ENCODE measurements at regions not wholly inside any gene's neighbourhood (a gene's known extent, or its start where the extent isn't known, plus 50 kb on each side); places are given as distances from the start of the nearest gene placed in this dataset.

DNA sequence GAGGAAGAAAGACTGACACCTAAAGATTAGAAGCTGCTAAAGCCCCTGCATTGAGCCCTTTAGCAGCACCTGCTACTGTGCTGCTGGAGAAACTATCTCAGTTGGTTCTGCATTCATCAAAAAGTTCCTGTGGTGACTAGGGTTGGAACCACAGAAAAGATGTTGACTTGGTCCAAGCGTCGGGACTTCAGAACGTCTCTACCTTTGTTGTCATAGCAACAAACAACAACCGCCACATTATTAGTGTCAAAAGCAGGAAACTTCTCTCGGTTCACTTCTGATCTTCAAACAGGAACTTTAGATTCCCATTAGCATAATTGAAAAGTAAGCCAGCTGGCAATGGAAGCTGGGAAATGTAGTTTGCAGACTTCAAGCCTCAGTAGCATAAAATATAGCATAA is 368.0 kb downstream of the SEC23A start:
- TF ChIP-seq POLR2AphosphoS5 (IDR thresholded peaks at IDR 0.05; ENCODE audit: low read depth, low read length) = no peak
- TF ChIP-seq SIN3A (IDR thresholded peaks at IDR 0.05; ENCODE audit: borderline replicate concordance, insufficient read depth, low read depth, low read length) = no peak
- TF ChIP-seq, protein P1, sequence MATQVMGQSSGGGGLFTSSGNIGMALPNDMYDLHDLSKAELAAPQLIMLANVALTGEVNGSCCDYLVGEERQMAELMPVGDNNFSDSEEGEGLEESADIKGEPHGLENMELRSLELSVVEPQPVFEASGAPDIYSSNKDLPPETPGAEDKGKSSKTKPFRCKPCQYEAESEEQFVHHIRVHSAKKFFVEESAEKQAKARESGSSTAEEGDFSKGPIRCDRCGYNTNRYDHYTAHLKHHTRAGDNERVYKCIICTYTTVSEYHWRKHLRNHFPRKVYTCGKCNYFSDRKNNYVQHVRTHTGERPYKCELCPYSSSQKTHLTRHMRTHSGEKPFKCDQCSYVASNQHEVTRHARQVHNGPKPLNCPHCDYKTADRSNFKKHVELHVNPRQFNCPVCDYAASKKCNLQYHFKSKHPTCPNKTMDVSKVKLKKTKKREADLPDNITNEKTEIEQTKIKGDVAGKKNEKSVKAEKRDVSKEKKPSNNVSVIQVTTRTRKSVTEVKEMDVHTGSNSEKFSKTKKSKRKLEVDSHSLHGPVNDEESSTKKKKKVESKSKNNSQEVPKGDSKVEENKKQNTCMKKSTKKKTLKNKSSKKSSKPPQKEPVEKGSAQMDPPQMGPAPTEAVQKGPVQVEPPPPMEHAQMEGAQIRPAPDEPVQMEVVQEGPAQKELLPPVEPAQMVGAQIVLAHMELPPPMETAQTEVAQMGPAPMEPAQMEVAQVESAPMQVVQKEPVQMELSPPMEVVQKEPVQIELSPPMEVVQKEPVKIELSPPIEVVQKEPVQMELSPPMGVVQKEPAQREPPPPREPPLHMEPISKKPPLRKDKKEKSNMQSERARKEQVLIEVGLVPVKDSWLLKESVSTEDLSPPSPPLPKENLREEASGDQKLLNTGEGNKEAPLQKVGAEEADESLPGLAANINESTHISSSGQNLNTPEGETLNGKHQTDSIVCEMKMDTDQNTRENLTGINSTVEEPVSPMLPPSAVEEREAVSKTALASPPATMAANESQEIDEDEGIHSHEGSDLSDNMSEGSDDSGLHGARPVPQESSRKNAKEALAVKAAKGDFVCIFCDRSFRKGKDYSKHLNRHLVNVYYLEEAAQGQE (IDR thresholded peaks at IDR 0.05; ENCODE audit: insufficient read depth in 1 of 2, low read depth in 2 of 2, low read length in 1 of 2) = no peak
- TF ChIP-seq, protein P2, sequence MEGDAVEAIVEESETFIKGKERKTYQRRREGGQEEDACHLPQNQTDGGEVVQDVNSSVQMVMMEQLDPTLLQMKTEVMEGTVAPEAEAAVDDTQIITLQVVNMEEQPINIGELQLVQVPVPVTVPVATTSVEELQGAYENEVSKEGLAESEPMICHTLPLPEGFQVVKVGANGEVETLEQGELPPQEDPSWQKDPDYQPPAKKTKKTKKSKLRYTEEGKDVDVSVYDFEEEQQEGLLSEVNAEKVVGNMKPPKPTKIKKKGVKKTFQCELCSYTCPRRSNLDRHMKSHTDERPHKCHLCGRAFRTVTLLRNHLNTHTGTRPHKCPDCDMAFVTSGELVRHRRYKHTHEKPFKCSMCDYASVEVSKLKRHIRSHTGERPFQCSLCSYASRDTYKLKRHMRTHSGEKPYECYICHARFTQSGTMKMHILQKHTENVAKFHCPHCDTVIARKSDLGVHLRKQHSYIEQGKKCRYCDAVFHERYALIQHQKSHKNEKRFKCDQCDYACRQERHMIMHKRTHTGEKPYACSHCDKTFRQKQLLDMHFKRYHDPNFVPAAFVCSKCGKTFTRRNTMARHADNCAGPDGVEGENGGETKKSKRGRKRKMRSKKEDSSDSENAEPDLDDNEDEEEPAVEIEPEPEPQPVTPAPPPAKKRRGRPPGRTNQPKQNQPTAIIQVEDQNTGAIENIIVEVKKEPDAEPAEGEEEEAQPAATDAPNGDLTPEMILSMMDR (IDR thresholded peaks at IDR 0.05) = no peak
- TF ChIP-seq TCF7L2 (IDR thresholded peaks at IDR 0.05; ENCODE audit: low read depth, low read length) = no peak
- Histone ChIP-seq H3K4me3 (ENCODE audit: low read depth in 2 of 2, low read length in 2 of 2) (no peak overlapping the region), H3K4me1 (ENCODE audit: control insufficient read depth, insufficient read depth, low read length) (no peaks in the 10 kb centered on the region), H3K27me3 (ENCODE audit: control insufficient read depth, insufficient read depth, low read length) (no peaks in the 10 kb centered on the region), H3K9me3 (ENCODE audit: control insufficient read depth, insufficient read depth, low read depth, low read length) (no peaks in the 10 kb centered on the region), H3K36me3 (ENCODE audit: control insufficient read depth, insufficient read depth, low read length) (no peaks in the 10 kb centered on the region), H3K27ac (ENCODE audit: low read length) (no peak overlapping the region)
- ChIA-PET CTCF (no interaction called here), POLR2A (no interaction called here)
- intact Hi-C loops (cut with micrococcal nuclease; ENCODE audit: unreplicated experiment) (no loop called here), in situ Hi-C loops (cut with HindIII; ENCODE audit: low pct_unique_long_range_greater_than_20kb, low sequenced_read_pairs) (no loop called here)
- no TSS peak for BruUV-seq (replicated peaks)
- DNase-seq (ENCODE audit: low read depth, low spot score) (no peak), ATAC-seq (no peak)

DNA sequence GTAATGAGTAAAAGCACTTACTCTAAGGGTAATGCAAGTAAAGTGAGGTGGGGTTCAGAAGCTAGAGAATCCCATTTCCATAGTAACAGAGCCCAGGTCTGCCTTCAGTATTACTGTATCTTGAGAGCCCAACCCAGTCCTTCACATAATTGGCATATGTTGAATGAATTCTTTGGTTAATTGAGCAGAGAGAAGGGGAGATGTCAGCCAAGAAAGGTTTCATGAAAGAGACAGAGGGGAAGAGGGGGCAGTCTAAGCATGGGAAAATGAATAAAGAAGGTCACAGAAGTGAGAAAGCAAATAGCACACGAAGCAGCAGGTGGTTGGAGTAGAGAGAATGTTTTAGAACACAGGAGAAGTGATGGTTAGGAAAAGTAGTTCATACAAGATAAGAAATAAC is 371.1 kb downstream of the SEC23A start:
- no peak overlapping the region for H3K27ac ChIP-seq (ENCODE audit: low read length)
- DNase-seq (ENCODE audit: low read depth, low spot score) (no peak), ATAC-seq (no peak)
- no peak for TF ChIP-seq TCF7L2 (IDR thresholded peaks at IDR 0.05; ENCODE audit: low read depth, low read length)
- no peak for TF ChIP-seq SIN3A (IDR thresholded peaks at IDR 0.05; ENCODE audit: borderline replicate concordance, insufficient read depth, low read depth, low read length)
- TF ChIP-seq, protein P2 (IDR thresholded peaks at IDR 0.05) = no peak
- ChIA-PET POLR2A (no interaction called here), CTCF (no interaction called here)
- no peaks in the 10 kb centered on the region for H3K4me1 ChIP-seq (ENCODE audit: control insufficient read depth, insufficient read depth, low read length)
- no peak overlapping the region for H3K4me3 ChIP-seq (ENCODE audit: low read depth in 2 of 2, low read length in 2 of 2)
- H3K9me3 ChIP-seq (ENCODE audit: control insufficient read depth, insufficient read depth, low read depth, low read length) = no peaks in the 10 kb centered on the region
- no TSS peak for BruUV-seq (replicated peaks)
- no peaks in the 10 kb centered on the region for H3K27me3 ChIP-seq (ENCODE audit: control insufficient read depth, insufficient read depth, low read length)
- no peaks in the 10 kb centered on the region for H3K36me3 ChIP-seq (ENCODE audit: control insufficient read depth, insufficient read depth, low read length)
- in situ Hi-C loops (cut with HindIII; ENCODE audit: low pct_unique_long_range_greater_than_20kb, low sequenced_read_pairs) (no loop called here), intact Hi-C loops (cut with micrococcal nuclease; ENCODE audit: unreplicated experiment) (no loop called here)

DNA sequence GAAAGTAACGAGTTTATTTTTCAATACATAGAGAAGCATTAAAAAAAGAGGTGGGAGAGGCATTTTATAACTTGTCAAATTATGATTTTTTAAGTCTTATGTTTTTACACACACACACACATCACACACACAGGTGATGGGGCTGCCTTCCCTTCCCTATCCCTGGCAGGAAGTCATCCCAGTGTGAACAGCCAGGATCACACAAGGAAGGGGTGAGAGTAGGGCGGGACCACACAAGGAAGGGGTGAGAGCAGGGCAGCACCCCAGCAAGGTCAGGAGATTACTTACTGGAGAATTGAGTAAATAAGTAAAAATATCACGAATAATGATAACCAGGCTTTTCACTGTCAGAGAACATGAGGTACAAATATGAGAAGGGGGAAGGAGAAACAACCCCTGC is 372.6 kb downstream of the SEC23A start:
- Histone ChIP-seq H3K27ac (ENCODE audit: low read length) (no peak overlapping the region), H3K36me3 (ENCODE audit: control insufficient read depth, insufficient read depth, low read length) (no peaks in the 10 kb centered on the region), H3K9me3 (ENCODE audit: control insufficient read depth, insufficient read depth, low read depth, low read length) (no peaks in the 10 kb centered on the region), H3K4me3 (ENCODE audit: low read depth in 2 of 2, low read length in 2 of 2) (no peak overlapping the region), H3K27me3 (ENCODE audit: control insufficient read depth, insufficient read depth, low read length) (no peaks in the 10 kb centered on the region), H3K4me1 (ENCODE audit: control insufficient read depth, insufficient read depth, low read length) (no peaks in the 10 kb centered on the region)
- TF ChIP-seq, protein P2 (IDR thresholded peaks at IDR 0.05) = no peak
- TF ChIP-seq SIN3A (IDR thresholded peaks at IDR 0.05; ENCODE audit: borderline replicate concordance, insufficient read depth, low read depth, low read length) = no peak
- TF ChIP-seq, protein P1 (IDR thresholded peaks at IDR 0.05; ENCODE audit: insufficient read depth in 1 of 2, low read depth in 2 of 2, low read length in 1 of 2) = no peak
- TF ChIP-seq POLR2AphosphoS5 (IDR thresholded peaks at IDR 0.05; ENCODE audit: low read depth, low read length) = no peak
- TF ChIP-seq TCF7L2 (IDR thresholded peaks at IDR 0.05; ENCODE audit: low read depth, low read length) = no peak
- ATAC-seq (no peak), DNase-seq (ENCODE audit: low read depth, low spot score) (no peak)
- ChIA-PET CTCF (no interaction called here), POLR2A (no interaction called here)
- BruUV-seq (replicated peaks) = no TSS peak
- intact Hi-C loops (cut with micrococcal nuclease; ENCODE audit: unreplicated experiment) (no loop called here), in situ Hi-C loops (cut with HindIII; ENCODE audit: low pct_unique_long_range_greater_than_20kb, low sequenced_read_pairs) (no loop called here)

Measured in Panc1 (cell line).